Epithelial cell of proximal tubule (primary cell): ENCODE measurements at regions not wholly inside any gene's neighbourhood (a gene's known extent, or its start where the extent isn't known, plus 50 kb on each side); places are given as distances from the start of the nearest gene placed in this dataset.

Experiments
- DNase-seq: peaks from one replicate; pipeline ENCODE4 v3.0.0-alpha.2; 2011; ENCODE audit warnings: low read depth
- H3K4me3 ChIP-seq: 2 replicates; pipeline ENCODE4 v1.5.1; 2011; ENCODE audit warnings: low read depth, mild to moderate bottlenecking, low read length
- TF ChIP-seq, protein P1 (sequence below): conservative IDR thresholded peaks from 2 replicates; pipeline ENCODE4 v1.5.1; 2012; ENCODE audit warnings: low read depth, mild to moderate bottlenecking, low read length

DNA sequence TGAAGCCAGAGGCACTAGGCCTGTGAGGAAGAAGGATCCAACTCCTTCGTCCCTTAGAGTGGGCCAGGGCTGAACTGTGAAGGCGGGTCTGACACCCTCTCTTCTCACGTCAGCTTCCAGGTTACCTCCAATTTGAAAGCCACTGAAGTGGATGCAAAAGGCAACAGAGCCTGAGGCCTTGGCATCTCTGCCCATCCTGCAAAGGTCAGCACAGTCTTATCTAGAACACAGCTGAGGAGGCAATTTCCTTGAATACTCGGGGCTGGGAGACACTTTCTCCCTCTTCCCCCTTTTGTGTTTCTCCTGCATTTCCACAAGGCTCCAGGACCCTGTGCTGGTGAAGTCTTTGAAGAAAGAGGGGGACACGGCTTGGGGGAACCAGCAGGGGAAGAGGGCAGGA lies 91.6 kb upstream of the PAX6 start:
- no peak overlapping the region for H3K4me3 ChIP-seq
- TF ChIP-seq, protein P1, sequence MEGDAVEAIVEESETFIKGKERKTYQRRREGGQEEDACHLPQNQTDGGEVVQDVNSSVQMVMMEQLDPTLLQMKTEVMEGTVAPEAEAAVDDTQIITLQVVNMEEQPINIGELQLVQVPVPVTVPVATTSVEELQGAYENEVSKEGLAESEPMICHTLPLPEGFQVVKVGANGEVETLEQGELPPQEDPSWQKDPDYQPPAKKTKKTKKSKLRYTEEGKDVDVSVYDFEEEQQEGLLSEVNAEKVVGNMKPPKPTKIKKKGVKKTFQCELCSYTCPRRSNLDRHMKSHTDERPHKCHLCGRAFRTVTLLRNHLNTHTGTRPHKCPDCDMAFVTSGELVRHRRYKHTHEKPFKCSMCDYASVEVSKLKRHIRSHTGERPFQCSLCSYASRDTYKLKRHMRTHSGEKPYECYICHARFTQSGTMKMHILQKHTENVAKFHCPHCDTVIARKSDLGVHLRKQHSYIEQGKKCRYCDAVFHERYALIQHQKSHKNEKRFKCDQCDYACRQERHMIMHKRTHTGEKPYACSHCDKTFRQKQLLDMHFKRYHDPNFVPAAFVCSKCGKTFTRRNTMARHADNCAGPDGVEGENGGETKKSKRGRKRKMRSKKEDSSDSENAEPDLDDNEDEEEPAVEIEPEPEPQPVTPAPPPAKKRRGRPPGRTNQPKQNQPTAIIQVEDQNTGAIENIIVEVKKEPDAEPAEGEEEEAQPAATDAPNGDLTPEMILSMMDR = no peak
- no peak for DNase-seq

DNA sequence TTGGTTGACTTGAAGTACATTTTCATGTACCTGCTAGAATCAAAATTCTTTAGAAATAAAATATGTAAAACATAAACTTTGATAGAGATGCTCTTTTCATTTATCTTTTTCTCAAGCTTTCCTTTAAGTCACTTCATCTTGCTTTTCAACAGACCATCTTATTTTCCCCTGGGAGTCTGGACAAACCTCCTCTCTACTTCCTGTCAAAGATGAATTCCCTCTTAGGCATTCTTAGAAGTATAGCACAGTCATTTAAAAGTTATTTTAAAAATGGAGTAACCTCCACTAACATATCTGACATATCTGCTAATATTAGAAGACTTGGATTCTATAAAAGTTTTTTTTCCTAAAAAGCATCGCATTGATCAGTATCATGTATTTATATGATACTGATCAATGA lies 84.8 kb upstream of the PAX6 start:
- DNase-seq = no peak
- H3K4me3 ChIP-seq = no peak overlapping the region
- TF ChIP-seq, protein P1 = no peak

DNA sequence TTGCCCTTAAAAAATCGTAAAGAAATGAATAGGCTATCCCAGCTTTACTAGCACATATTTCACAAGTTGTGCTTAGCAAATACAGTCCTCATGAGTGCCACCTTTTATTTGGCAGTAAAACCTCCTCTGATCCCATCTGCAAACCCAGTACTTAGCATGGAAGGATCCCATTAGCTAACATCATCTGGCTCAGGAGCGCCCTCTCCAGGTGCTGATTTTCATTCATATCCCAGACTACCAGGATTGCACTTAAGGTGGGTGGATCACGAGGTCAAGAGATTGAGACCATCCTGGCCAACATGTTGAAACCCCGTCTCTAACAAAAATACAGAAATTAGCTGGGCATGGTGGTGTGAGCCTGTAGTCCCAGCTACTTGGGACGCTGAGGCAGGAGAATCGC lies 76.1 kb upstream of the PAX6 start:
- TF ChIP-seq, protein P1 = peak; percentile 37
- DNase-seq = no peak
- H3K4me3 ChIP-seq = no peak overlapping the region

DNA sequence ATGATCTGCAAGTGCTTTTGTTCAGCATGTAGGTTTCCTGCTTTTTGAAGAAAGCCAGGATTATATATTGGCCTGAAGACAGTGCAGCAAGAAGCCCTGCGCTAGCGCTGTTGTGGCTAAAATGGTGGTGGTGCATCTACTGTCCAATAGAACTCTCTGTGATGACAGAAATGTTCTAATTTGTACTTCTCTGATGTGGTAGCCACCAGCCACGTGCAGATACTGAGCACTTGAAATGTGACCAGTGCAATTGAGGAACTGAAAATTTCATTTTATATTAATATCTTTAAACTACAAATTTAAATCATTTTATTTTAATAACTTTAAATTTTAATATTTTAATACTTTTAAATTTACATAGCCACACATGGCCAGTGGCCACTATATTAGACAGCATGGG lies 73.0 kb upstream of the PAX6 start:
- no peak overlapping the region for H3K4me3 ChIP-seq
- DNase-seq = no peak
- TF ChIP-seq, protein P1 = no peak

DNA sequence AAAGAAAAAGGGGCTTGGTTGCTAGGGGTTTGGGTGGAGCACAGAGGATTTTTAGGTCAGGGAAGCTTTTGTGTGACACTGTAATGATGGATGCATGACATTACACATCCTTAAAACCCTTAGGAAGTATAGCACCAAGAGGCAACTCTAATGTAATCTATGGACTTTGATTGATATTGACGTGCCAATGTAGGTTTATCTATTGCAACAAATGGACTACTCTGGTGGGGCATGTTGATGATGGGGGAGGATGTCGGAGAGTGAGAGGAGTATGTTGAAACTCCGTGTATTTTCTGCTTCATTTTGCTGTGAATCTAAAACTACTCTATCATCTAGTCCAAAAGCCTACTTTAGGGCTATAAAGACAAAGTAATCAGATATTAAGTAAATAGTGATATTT lies 72.3 kb upstream of the PAX6 start:
- TF ChIP-seq, protein P1 = no peak
- no peak overlapping the region for H3K4me3 ChIP-seq
- DNase-seq = no peak

DNA sequence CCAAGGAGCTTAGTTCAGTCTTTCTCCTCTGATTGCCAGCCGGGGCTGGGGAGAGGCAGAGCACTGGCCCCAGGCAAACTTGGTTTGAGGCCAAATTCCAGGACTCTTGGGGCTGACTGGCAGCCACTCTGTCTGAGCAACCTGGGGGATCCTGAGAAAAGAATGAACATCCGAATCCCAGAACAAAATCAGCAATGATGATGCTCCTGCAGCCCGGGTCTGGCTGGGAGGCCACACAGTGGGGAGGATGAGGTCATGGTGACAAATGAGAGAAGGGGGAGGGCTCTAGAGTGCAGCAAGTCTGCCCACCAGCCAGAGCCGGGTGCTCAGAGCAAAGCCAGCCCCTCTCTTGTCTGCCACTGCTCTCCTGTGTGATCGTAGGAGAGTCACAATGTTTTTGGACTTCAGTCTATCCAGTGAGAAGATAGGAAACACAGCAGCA lies 71.8 kb upstream of the PAX6 start:
- TF ChIP-seq, protein P1 = no peak
- no peak overlapping the region for H3K4me3 ChIP-seq
- no peak for DNase-seq

DNA sequence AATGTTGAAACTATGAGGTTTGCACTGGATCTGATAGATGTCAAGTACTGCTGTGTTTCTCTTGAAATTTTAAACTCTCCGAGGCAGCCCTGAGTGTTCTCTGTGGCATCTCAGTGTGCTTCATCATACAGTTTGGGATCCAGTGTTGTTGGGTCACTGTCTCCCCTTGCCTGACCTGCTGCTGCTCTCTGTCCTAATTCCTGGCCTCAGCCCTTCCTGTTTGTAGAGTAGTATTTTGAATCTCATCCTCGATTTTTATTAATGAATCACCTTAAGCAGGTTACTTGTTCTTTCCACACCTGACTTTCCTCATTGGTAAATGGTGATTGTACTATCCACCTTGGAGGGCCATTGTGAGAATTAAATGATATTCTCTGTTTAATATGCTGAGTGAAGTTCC lies 70.7 kb upstream of the PAX6 start:
- no peak overlapping the region for H3K4me3 ChIP-seq
- no peak for DNase-seq
- TF ChIP-seq, protein P1 = no peak
